HuH-7.5 (cell line): ENCODE measurements at regions not wholly inside any gene's neighbourhood (a gene's known extent, or its start where the extent isn't known, plus 50 kb on each side); places are given as distances from the start of the nearest gene placed in this dataset.
"Not testable (repeated sequence)": the region's sequence is repeated elsewhere in the genome, so short reads cannot be mapped to it uniquely, and the experiment has no call there.

Experiments
- DNase-seq: peaks from one replicate; pipeline ENCODE4 v3.0.0; 2011; ENCODE audit warnings: low spot score

DNA sequence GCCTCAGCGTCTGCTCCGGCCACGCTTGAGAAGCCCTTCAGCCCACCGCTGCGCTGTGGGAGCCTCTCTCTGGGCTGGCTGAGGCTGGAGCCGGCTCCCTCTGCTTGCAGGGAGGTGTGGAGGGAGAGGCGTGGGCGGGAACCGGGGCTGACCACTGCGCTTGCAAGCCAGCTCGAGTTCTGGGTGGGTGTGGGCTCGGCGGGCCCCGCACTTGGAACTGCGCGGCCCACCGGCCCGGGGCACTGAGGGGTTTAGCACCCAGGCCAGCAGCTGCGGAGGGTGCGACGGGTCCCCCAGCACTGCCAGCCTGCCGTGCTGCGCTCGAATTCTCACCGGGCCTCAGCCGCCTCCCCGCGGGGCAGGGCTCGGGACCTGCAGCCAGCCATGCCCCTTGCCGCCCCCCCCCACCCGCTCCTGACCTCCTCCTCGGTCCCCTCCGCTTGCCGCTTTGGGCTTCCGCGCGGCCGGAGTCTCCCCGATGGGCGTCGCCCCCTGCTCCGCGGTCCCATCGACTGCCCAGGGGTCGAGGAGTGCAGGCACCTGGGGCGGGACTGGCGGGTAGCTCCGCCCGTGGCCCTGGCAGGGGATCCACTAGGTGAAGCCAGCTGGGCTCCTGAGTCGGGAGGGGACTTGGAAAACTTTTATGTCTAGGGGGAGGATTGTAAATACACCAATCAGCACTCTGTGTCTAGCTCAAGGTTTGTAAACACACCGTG is 106.7 kb downstream of the RAP2B start:
- DNase-seq, result no peak

GRCh38 chr3:153269730-153270129 is 107.7 kb downstream of the RAP2B start:
- no peak for DNase-seq

- no peak for DNase-seq
These were observed 111.2 kb downstream of the RAP2B start for GRCh38 chr3:153273217-153273616.

DNA sequence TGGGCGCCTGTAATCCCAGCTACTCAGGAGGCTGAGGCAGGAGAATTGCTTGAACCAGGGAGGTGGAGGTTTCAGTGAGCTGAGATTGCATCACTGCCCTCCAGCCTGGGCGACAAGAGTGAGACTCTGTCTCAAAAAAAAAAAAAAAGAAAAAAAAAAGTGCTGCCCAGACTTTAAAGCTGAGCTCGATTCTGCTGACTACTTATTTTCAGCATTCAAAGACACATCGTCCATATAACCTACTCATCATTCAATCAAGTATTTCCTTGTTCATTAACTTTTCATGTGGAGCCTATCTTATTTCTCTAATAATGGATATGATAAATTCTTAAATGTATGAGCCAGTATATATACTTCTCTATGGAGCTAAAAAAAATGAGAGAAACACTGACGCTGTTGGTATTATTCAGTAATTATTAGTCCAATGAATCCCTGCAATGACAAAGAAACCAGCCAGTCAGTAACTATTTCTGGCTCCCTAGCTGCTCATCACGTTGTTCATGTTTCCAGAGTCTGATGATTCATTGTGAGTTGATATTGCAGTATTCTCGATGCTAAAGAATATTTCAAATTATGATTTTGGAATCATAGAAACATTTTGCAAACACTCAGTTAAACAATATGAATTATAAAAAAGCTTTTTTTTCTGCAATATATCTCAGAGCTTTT is 111.9 kb downstream of the RAP2B start:
- DNase-seq, result no peak

DNA sequence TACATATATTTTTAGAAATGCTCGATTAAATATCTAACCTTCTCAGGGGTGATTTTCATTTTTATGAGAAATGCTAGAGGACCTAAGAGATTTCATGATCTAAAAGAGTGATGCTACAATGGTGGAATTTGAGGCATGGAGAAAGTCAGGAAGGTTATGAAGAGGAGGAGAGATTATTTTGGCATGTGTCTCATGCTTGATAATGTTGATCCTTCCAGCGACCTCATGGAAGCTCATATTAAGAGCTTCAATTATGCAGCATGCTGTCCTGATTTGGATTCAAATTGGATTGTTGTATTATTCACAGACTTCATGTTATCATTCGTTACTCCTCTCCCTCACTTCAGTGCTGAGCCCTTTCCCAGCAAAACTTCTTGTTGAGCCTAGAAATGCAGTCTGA is 112.5 kb downstream of the RAP2B start:
- no peak for DNase-seq

- DNase-seq, result no peak
These were observed 113.5 kb downstream of the RAP2B start for GRCh38 chr3:153275514-153275913.

- no peak for DNase-seq
These were observed 115.0 kb downstream of the RAP2B start for GRCh38 chr3:153277029-153277428.

DNA sequence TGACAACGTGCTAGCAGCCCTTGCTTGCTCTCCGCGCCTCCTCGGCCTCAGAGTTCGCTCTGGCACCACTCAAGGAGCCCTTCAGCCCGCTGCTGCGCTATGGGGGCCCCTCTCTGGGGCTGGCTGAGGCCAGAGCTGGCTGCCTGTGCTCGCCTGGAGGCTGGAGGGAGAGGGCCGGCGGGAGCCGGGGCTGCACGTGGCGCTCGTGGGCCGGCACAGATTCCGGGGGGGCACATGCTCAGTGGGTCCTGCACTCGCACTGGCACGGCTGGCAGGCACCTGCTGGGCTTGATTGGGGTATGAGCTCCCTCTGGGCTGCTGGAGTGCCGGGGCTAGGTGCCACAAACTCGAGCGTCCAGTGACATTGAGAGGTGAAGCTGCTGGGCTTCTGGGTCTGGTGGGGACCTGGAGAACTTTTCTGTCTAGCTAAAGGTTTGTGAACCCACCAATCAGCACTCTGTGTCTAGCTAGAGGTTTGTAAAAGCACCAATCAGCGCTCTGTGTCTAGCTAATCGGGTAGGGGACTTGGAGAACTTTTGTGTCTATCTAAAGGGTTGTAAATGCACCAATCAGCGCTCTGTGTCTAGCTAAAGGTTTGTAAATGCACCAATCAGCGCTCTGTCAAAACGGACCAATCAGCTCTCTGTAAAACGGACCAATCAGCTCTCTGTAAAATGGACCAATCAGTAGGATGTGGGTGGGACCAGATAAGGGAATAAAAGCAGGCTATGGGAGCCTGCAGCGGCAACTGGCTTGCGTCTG is 119.4 kb downstream of the RAP2B start:
- not testable (repeated sequence) for DNase-seq

DNA sequence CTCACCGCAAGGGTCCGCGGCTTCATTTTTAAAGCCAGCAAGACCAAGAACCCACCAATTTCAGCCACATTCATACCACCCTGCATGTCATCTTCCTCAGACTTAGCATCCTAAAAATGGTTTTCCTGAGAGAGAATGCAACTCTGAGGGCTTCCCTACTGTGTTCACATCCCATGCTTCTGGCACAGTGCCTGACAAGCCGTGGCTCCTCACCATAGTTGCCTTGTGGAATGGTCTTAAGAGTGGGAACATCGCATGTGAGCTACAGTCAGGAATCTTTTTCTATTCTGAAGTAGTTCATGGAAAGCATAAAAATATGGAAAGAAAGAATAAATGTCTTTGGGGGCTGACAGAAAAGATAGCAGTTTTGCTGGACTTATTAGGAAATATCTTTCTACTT is 120.3 kb downstream of the RAP2B start:
- no peak for DNase-seq

GRCh38 chr3:153284282-153284938 is 122.4 kb downstream of the RAP2B start:
- no peak for DNase-seq

DNA sequence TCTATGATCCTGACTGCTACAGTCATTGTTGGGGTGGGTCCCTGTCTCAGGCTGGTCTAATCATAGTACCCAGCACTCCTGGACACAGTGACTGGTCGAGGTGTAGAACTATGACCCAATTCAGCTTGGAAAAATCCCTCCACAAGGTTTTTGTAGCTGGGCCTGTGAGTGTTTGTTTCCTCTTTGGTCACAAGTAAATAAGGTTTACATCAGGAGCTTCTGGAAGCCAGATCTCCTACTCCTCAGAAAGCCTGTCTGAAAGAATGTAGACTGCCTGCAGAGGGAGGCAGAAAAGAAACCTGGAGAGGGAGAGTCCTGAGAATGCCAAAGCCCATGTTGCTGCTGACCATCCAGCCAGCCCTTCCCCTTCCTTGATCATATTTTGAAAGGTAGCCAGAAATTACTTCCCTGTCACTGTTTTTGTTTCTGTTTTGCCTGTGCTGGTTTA is 123.2 kb downstream of the RAP2B start:
- DNase-seq, result no peak

DNA sequence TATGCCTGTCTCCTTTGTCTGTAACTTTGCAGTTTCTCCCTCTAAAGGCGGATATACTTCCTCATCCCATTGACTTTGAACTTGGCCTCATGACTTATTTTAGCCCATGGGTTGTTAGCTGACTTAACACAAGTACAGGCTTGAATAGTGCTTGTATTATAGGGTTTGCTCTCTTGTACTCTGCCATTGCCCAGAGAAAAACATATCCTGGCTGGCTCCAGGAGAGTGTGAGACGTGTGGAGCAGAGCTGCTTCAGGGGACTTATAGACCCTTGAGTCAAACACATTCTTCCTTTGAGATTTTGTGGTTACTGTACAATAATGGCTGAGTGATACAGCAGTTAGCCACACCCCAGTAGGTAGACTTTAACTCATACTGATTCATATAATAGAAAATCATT is 124.0 kb downstream of the RAP2B start:
- no peak for DNase-seq

- no peak for DNase-seq
These were observed 125.0 kb downstream of the RAP2B start for GRCh38 chr3:153287017-153287416.

DNA sequence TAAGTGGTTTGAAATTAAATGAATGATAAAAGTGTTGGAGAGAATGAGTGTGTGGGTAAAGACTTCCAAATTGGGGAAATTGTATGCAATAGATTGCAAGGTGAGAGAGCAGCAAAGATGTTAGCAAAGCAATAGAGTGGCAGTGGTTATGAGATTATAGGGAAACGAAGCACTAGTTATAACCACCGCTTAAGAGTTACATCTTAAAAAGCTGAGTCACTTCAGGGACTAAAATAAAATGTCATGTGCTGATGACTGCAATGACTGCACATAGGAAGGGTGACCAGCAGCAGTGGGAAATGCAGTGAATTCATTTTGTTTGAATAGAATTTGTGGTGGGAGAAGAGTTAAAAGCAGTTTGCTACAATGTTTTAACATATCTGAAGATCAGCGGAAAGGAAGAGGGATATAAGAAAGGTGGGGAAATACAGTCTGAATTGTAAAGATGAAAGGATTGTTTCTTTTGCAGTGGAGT is 127.3 kb downstream of the RAP2B start:
- no peak for DNase-seq

- DNase-seq, result no peak
These were observed 128.4 kb downstream of the RAP2B start for GRCh38 chr3:153290268-153291015.

- DNase-seq, result peak; percentile 23
These were observed 129.1 kb downstream of the RAP2B start for GRCh38 chr3:153291059-153291685.

- no peak for DNase-seq
These were observed 131.2 kb downstream of the RAP2B start for GRCh38 chr3:153293265-153293664.

DNA sequence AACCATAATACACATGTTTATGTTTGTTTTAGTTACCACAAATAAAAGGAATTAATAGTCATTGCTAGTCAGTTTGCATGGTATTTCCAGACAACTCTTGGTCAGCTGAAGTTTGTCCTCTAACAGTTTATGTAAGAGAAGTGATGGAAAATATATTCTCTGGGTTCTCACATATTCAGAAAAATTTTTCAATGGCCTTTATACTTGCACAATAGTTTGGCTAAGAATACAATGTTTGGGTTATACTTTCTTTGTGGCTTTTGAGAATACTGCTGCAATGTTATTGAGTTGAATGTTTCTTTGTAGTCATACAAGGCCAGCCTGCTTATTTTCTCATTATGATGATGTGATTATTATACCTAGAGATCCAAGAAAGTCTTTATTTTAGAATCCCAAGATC is 133.9 kb downstream of the RAP2B start:
- DNase-seq, result no peak

- no peak for DNase-seq
These were observed 143.2 kb downstream of the RAP2B start for GRCh38 chr3:153305189-153305588.

- no peak for DNase-seq
These were observed 149.5 kb downstream of the RAP2B start for GRCh38 chr3:153311541-153311940.

- no peak for DNase-seq
These were observed 151.4 kb downstream of the RAP2B start for GRCh38 chr3:153313302-153313965.
